ENCODE measurements at regions not wholly inside any gene's neighbourhood (a gene's known extent, or its start where the extent isn't known, plus 50 kb on each side); places are given as distances from the start of the nearest gene placed in this dataset.

DNA sequence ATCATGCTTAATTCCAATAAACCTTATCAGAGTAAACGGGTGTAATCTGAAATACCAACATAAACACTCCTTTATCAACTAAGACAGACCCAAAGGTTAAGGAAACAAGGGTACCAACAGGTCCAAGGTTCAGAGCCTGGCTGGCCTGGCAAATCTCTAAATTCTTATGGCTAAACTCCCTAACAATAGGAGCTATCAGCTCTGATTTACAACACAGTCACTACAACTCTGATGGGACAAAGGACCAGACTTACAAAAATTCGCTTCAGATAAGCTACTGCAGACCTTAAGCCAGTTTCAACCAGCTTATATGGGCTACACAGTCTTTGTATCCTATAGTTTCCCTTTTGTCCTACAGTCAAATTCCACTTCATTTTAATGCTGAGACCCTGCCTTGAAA lies 381.9 kb downstream of the ZWINT start:
- TF ChIP-seq, protein P1, sequence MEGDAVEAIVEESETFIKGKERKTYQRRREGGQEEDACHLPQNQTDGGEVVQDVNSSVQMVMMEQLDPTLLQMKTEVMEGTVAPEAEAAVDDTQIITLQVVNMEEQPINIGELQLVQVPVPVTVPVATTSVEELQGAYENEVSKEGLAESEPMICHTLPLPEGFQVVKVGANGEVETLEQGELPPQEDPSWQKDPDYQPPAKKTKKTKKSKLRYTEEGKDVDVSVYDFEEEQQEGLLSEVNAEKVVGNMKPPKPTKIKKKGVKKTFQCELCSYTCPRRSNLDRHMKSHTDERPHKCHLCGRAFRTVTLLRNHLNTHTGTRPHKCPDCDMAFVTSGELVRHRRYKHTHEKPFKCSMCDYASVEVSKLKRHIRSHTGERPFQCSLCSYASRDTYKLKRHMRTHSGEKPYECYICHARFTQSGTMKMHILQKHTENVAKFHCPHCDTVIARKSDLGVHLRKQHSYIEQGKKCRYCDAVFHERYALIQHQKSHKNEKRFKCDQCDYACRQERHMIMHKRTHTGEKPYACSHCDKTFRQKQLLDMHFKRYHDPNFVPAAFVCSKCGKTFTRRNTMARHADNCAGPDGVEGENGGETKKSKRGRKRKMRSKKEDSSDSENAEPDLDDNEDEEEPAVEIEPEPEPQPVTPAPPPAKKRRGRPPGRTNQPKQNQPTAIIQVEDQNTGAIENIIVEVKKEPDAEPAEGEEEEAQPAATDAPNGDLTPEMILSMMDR (IDR thresholded peaks at IDR 0.05), result no peak
- TF ChIP-seq FOXP1 (CRISPR knock-in tag; IDR thresholded peaks at IDR 0.05; ENCODE audit: borderline replicate concordance), result no peak

All from WTC11 (cell line).